HEK293 (cell line): ENCODE measurements at regions not wholly inside any gene's neighbourhood (a gene's known extent, or its start where the extent isn't known, plus 50 kb on each side); places are given as distances from the start of the nearest gene placed in this dataset.

ENCODE experiments used
- KLF1 ChIP-seq: fragments of 450-650 bp; formaldehyde crosslinking; IDR thresholded peaks from 2 replicates; pipeline ENCODE4 v1.5.1; 2016; ENCODE audit warnings: missing biosample characterization, missing genetic modification characterization
- YY1 ChIP-seq: fragments of 450-650 bp; formaldehyde crosslinking; IDR thresholded peaks from 2 replicates; pipeline ENCODE4 v1.5.1; 2018; ENCODE audit warnings: missing biosample characterization, missing genetic modification characterization
- ZNF114 ChIP-seq: fragments of 450-650 bp; formaldehyde crosslinking; IDR thresholded peaks from 2 replicates; pipeline ENCODE4 v1.5.0; 2017; ENCODE audit warnings: missing biosample characterization, missing genetic modification characterization
- ZNF23 ChIP-seq: fragments of 450-650 bp; formaldehyde crosslinking; IDR thresholded peaks from 2 replicates; pipeline ENCODE4 v1.5.1; 2016; ENCODE audit warnings: missing biosample characterization, missing genetic modification characterization, borderline replicate concordance
- ZNF248 ChIP-seq: fragments of 450-650 bp; formaldehyde crosslinking; IDR thresholded peaks from 2 replicates; pipeline ENCODE4 v1.5.1; 2017; ENCODE audit warnings: missing biosample characterization, missing genetic modification characterization
- ZNF274 ChIP-seq, 2 experiments: fragments of 200-500 bp in 1 of 2; fragments of 450-650 bp in 1 of 2; sonication (Bioruptor generic) in 1 of 2; formaldehyde crosslinking in 1 of 2; IDR thresholded peaks; 2 replicates each; pipeline versions ENCODE4 v1.5.1 to v1.6.1; 2014 to 2016; ENCODE audit warnings: borderline replicate concordance in 1 of 2, inconsistent platforms in 1 of 2, low read length in 1 of 2, missing biosample characterization in 1 of 2, missing genetic modification characterization in 1 of 2
- TF ChIP-seq, protein P1 (sequence below): fragments of 450-650 bp; formaldehyde crosslinking; IDR thresholded peaks from 2 replicates; pipeline ENCODE4 v1.5.1; 2016; ENCODE audit warnings: missing biosample characterization, missing genetic modification characterization
- TF ChIP-seq, protein P2 (sequence below): fragments of 450-650 bp; formaldehyde crosslinking; IDR thresholded peaks from 2 replicates; pipeline ENCODE4 v1.5.1; 2016; ENCODE audit warnings: missing biosample characterization, missing genetic modification characterization
- TF ChIP-seq, protein P3 (sequence below): fragments of 450-650 bp; IDR thresholded peaks from 2 replicates; pipeline ENCODE4 v1.5.1; 2018; ENCODE audit warnings: missing biosample characterization, missing genetic modification characterization

DNA sequence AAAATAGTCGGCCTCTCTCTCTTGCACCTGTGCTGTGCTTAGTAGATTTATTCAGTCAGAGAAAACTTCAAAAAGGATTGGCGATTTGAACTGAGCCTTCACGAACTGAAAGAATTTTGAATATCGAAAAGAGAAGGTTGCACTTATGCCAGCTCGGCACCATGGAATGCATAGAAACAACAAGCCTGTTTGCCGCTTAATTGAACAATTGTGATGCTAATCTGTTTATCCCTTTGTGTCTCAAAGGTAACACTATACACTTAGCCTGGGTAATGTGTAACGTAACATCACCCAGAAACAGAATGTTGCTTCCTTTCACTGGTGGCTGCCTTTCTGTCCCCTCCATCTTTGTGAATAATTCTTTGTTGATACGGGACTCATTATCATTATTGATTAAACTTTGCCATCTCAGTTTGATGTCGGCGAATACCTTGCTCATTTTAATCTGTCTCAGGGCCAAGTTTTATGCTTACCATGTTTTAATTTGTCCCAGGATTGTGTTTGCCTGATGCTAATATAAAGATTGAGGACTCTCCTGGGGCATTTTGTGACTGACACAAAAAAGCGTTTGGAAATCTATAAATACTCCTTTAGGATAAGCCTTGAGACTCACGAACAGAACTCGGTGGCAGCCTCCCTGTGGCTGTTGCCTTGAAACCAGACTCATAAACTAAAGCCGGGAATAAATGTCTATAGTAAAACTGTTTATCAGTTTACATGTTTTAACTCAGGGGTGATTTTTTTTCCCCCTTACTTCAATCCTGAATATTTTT, 400.5 kb downstream of the RAPGEF2 start:
- TF ChIP-seq, protein P1, sequence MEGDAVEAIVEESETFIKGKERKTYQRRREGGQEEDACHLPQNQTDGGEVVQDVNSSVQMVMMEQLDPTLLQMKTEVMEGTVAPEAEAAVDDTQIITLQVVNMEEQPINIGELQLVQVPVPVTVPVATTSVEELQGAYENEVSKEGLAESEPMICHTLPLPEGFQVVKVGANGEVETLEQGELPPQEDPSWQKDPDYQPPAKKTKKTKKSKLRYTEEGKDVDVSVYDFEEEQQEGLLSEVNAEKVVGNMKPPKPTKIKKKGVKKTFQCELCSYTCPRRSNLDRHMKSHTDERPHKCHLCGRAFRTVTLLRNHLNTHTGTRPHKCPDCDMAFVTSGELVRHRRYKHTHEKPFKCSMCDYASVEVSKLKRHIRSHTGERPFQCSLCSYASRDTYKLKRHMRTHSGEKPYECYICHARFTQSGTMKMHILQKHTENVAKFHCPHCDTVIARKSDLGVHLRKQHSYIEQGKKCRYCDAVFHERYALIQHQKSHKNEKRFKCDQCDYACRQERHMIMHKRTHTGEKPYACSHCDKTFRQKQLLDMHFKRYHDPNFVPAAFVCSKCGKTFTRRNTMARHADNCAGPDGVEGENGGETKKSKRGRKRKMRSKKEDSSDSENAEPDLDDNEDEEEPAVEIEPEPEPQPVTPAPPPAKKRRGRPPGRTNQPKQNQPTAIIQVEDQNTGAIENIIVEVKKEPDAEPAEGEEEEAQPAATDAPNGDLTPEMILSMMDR (tag by site-specific recombination), result no peak
- TF ChIP-seq ZNF274 (IDR thresholded peaks at IDR 0.05; ENCODE audit: low read length) (no peak), ZNF274 (tag by site-specific recombination; IDR thresholded peaks at IDR 0.05; ENCODE audit: borderline replicate concordance) (no peak), YY1 (tag by site-specific recombination) (no peak), KLF1 (tag by site-specific recombination) (no peak), ZNF248 (no peak), ZNF23 (no peak), ZNF114 (no peak)
- TF ChIP-seq, protein P2, sequence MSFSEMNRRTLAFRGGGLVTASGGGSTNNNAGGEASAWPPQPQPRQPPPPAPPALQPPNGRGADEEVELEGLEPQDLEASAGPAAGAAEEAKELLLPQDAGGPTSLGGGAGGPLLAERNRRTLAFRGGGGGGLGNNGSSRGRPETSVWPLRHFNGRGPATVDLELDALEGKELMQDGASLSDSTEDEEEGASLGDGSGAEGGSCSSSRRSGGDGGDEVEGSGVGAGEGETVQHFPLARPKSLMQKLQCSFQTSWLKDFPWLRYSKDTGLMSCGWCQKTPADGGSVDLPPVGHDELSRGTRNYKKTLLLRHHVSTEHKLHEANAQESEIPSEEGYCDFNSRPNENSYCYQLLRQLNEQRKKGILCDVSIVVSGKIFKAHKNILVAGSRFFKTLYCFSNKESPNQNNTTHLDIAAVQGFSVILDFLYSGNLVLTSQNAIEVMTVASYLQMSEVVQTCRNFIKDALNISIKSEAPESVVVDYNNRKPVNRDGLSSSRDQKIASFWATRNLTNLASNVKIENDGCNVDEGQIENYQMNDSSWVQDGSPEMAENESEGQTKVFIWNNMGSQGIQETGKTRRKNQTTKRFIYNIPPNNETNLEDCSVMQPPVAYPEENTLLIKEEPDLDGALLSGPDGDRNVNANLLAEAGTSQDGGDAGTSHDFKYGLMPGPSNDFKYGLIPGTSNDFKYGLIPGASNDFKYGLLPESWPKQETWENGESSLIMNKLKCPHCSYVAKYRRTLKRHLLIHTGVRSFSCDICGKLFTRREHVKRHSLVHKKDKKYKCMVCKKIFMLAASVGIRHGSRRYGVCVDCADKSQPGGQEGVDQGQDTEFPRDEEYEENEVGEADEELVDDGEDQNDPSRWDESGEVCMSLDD (tag by site-specific recombination), result no peak
- TF ChIP-seq, protein P3, sequence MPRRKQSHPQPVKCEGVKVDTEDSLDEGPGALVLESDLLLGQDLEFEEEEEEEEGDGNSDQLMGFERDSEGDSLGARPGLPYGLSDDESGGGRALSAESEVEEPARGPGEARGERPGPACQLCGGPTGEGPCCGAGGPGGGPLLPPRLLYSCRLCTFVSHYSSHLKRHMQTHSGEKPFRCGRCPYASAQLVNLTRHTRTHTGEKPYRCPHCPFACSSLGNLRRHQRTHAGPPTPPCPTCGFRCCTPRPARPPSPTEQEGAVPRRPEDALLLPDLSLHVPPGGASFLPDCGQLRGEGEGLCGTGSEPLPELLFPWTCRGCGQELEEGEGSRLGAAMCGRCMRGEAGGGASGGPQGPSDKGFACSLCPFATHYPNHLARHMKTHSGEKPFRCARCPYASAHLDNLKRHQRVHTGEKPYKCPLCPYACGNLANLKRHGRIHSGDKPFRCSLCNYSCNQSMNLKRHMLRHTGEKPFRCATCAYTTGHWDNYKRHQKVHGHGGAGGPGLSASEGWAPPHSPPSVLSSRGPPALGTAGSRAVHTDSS (tag by site-specific recombination), result no peak
